HG03354 (cell line): ENCODE measurements at regions not wholly inside any gene's neighbourhood (a gene's known extent, or its start where the extent isn't known, plus 50 kb on each side); places are given as distances from the start of the nearest gene placed in this dataset.

Experiments
- ATAC-seq: cut with Tn5 transposase; IDR thresholded peaks from one replicate; pipeline ENCODE4 v1.9.1; 2021; ENCODE audit warnings: mild to moderate bottlenecking; ENCODE audit not compliant: unreplicated experiment, poor library complexity, severe bottlenecking

- ATAC-seq, result no peak
Observed at GRCh38 chr4:30836231-30836630, 116.1 kb downstream of the PCDH7 start.

GRCh38 chr4:30837131-30837539 lies 117.0 kb downstream of the PCDH7 start:
- no peak for ATAC-seq

GRCh38 chr4:30837861-30838260 lies 117.7 kb downstream of the PCDH7 start:
- ATAC-seq, result no peak

GRCh38 chr4:30838331-30838730 lies 118.2 kb downstream of the PCDH7 start:
- no peak for ATAC-seq

- ATAC-seq, result no peak
Observed at GRCh38 chr4:30839583-30840520, 119.7 kb downstream of the PCDH7 start.

GRCh38 chr4:30840571-30840970 lies 120.4 kb downstream of the PCDH7 start:
- no peak for ATAC-seq

- no peak for ATAC-seq
Observed at GRCh38 chr4:30842142-30842541, 122.0 kb downstream of the PCDH7 start.

- no peak for ATAC-seq
Observed at GRCh38 chr4:30842689-30843088, 122.5 kb downstream of the PCDH7 start.

GRCh38 chr4:30844861-30845582 lies 124.9 kb downstream of the PCDH7 start:
- ATAC-seq, result no peak

- no peak for ATAC-seq
Observed at GRCh38 chr4:30847167-30847566, 127.0 kb downstream of the PCDH7 start.

- no peak for ATAC-seq
Observed at GRCh38 chr4:30847958-30848357, 127.8 kb downstream of the PCDH7 start.

GRCh38 chr4:30854531-30854930 lies 134.4 kb downstream of the PCDH7 start:
- no peak for ATAC-seq

- ATAC-seq, result no peak
Observed at GRCh38 chr4:30855232-30855631, 135.1 kb downstream of the PCDH7 start.

- ATAC-seq, result no peak
Observed at GRCh38 chr4:30856795-30857564, 136.8 kb downstream of the PCDH7 start.

- no peak for ATAC-seq
Observed at GRCh38 chr4:30860978-30861377, 140.8 kb downstream of the PCDH7 start.

GRCh38 chr4:30862196-30862595 lies 142.0 kb downstream of the PCDH7 start:
- no peak for ATAC-seq

- no peak for ATAC-seq
Observed at GRCh38 chr4:30863021-30863420, 142.9 kb downstream of the PCDH7 start.

GRCh38 chr4:30865691-30866090 lies 145.5 kb downstream of the PCDH7 start:
- ATAC-seq, result no peak

GRCh38 chr4:30866346-30866745 lies 146.2 kb downstream of the PCDH7 start:
- no peak for ATAC-seq

GRCh38 chr4:30866907-30867306 lies 146.7 kb downstream of the PCDH7 start:
- ATAC-seq, result no peak
